Caco-2 (cell line): ENCODE measurements at regions not wholly inside any gene's neighbourhood (a gene's known extent, or its start where the extent isn't known, plus 50 kb on each side); places are given as distances from the start of the nearest gene placed in this dataset.

Experiments used
- BruUV-seq: library from RNA; stranded (reverse); fragments of 400-500 nt; replicated peaks from 2 replicates; lab custom pipeline; 2021; lab: Mats Ljungman, UMichigan
- CTCF ChIA-PET: fragments of 300-600 bp; sonication (Branson Sonifier 250); formaldehyde crosslinking; loops from one replicate; lab custom pipeline; 2022; ENCODE audit warnings: antibody characterized with exemption; lab: Charles Lee
- POLR2A ChIA-PET: fragments of 300-600 bp; sonication (Branson Sonifier 250); formaldehyde crosslinking; loops from one replicate; lab custom pipeline; 2022; ENCODE audit warnings: antibody characterized with exemption; lab: Charles Lee
- DNase-seq, 2 experiments: peaks; one replicate each; pipeline versions ENCODE4 v3.0.0 to v3.0.0-alpha.2; 2020 to 2022
- H3K27me3 ChIP-seq: replicated peaks from 2 replicates; pipeline ENCODE4 v1.6.0; 2011; ENCODE audit warnings: low read length; ENCODE audit not compliant: control insufficient read depth, insufficient read depth
- H3K36me3 ChIP-seq: 2 replicates; pipeline ENCODE4 v1.5.1; 2011; ENCODE audit warnings: low read length; ENCODE audit not compliant: control insufficient read depth, insufficient read depth
- H3K4me1 ChIP-seq: fragments of 250-450 bp; sonication (Bioruptor Pico); 2 replicates; pipeline ENCODE4 v1.5.1; 2020; ENCODE audit warnings: mild to moderate bottlenecking
- H3K4me3 ChIP-seq: 2 replicates; pipeline ENCODE4 v1.5.1; 2011; ENCODE audit warnings: low read depth, mild to moderate bottlenecking, control low read depth, low read length
- H3K9me3 ChIP-seq: fragments of 250-450 bp; sonication (Bioruptor Pico); 2 replicates; pipeline ENCODE4 v1.5.1; 2020; ENCODE audit warnings: mild to moderate bottlenecking, moderate library complexity
- H3K27ac Mint-ChIP-seq: one replicate; pipeline ENCODE4 v1.8.0; 2022; ENCODE audit warnings: mixed read lengths; ENCODE audit not compliant: unreplicated experiment
- H3K27me3 Mint-ChIP-seq: one replicate; pipeline ENCODE4 v1.8.0; 2022; ENCODE audit warnings: mixed read lengths; ENCODE audit not compliant: insufficient read depth, unreplicated experiment
- H3K36me3 Mint-ChIP-seq: one replicate; pipeline ENCODE4 v1.8.0; 2022; ENCODE audit warnings: mild to moderate bottlenecking, mixed read lengths; ENCODE audit not compliant: insufficient read depth, unreplicated experiment
- H3K4me1 Mint-ChIP-seq: one replicate; pipeline ENCODE4 v1.8.0; 2022; ENCODE audit warnings: low read depth, mixed read lengths; ENCODE audit not compliant: unreplicated experiment
- H3K4me3 Mint-ChIP-seq: one replicate; pipeline ENCODE4 v1.8.0; 2022; ENCODE audit warnings: mild to moderate bottlenecking, moderate library complexity, mixed read lengths; ENCODE audit not compliant: unreplicated experiment
- H3K9me3 Mint-ChIP-seq: one replicate; pipeline ENCODE4 v1.8.0; 2022; ENCODE audit warnings: mixed read lengths; ENCODE audit not compliant: unreplicated experiment
- intact Hi-C: fragments of 100-400 bp; cut with micrococcal nuclease; formaldehyde crosslinking; loops from one replicate; pipeline ENCODE4 v1.10.0; 2022; ENCODE audit not compliant: unreplicated experiment
- TF ChIP-seq, protein P1 (sequence below), 2 experiments: fragments of 200-600 bp in 1 of 2; IDR thresholded peaks; 1 replicate in 1 of 2; 2 replicates in 1 of 2; pipeline versions ENCODE4 v1.5.1 to v1.8.0; 2011 to 2022; ENCODE audit warnings: antibody characterized with exemption in 1 of 2, control low read depth in 1 of 2, inconsistent platforms in 1 of 2, low read depth in 1 of 2, low read length in 1 of 2, mild to moderate bottlenecking in 1 of 2, moderate library complexity in 1 of 2; ENCODE audit not compliant: insufficient read depth in 1 of 2, severe bottlenecking in 1 of 2, unreplicated experiment in 1 of 2

GRCh38 chr5:171577042-171577758 is 157.8 kb downstream of the FGF18 start:
- CTCF ChIA-PET, result no interaction called here
- POLR2A ChIA-PET, result no interaction called here
- no peaks in the 10 kb centered on the region for H3K4me1 Mint-ChIP-seq
- no peaks in the 10 kb centered on the region for H3K36me3 ChIP-seq
- no peaks in the 10 kb centered on the region for H3K9me3 Mint-ChIP-seq
- H3K4me3 ChIP-seq, result no peak overlapping the region
- no peaks in the 10 kb centered on the region for H3K4me1 ChIP-seq
- BruUV-seq, result no TSS peak
- intact Hi-C loops, result no loop called here
- H3K4me3 Mint-ChIP-seq, result no peak overlapping the region
- TF ChIP-seq, protein P1, sequence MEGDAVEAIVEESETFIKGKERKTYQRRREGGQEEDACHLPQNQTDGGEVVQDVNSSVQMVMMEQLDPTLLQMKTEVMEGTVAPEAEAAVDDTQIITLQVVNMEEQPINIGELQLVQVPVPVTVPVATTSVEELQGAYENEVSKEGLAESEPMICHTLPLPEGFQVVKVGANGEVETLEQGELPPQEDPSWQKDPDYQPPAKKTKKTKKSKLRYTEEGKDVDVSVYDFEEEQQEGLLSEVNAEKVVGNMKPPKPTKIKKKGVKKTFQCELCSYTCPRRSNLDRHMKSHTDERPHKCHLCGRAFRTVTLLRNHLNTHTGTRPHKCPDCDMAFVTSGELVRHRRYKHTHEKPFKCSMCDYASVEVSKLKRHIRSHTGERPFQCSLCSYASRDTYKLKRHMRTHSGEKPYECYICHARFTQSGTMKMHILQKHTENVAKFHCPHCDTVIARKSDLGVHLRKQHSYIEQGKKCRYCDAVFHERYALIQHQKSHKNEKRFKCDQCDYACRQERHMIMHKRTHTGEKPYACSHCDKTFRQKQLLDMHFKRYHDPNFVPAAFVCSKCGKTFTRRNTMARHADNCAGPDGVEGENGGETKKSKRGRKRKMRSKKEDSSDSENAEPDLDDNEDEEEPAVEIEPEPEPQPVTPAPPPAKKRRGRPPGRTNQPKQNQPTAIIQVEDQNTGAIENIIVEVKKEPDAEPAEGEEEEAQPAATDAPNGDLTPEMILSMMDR (IDR thresholded peaks at IDR 0.05; ENCODE audit: insufficient read depth in 1 of 2, low read depth in 1 of 2, low read length in 1 of 2, severe bottlenecking in 1 of 2, unreplicated experiment in 1 of 2), result no peak
- peaks cover 17% of the 10 kb centered on the region for H3K27me3 Mint-ChIP-seq
- no peaks in the 10 kb centered on the region; the same call in 1 of the 2 replicates for H3K27me3 ChIP-seq
- DNase-seq, result no peak
- H3K9me3 ChIP-seq, result no peaks in the 10 kb centered on the region
- H3K36me3 Mint-ChIP-seq, result no peaks in the 10 kb centered on the region
- H3K27ac Mint-ChIP-seq, result no peak overlapping the region

- H3K36me3 Mint-ChIP-seq, result no peaks in the 10 kb centered on the region
- H3K27me3 Mint-ChIP-seq, result peaks cover 12% of the 10 kb centered on the region
- ChIA-PET POLR2A (no interaction called here), CTCF (no interaction called here)
- TF ChIP-seq, protein P1 (IDR thresholded peaks at IDR 0.05; ENCODE audit: insufficient read depth in 1 of 2, low read depth in 1 of 2, low read length in 1 of 2, severe bottlenecking in 1 of 2, unreplicated experiment in 1 of 2), result no peak
- Histone ChIP-seq H3K4me3 (no peak overlapping the region), H3K9me3 (no peaks in the 10 kb centered on the region), H3K27me3 (no peaks in the 10 kb centered on the region; the same call in 1 of the 2 replicates), H3K36me3 (no peaks in the 10 kb centered on the region), H3K4me1 (no peaks in the 10 kb centered on the region)
- no TSS peak for BruUV-seq
- H3K27ac Mint-ChIP-seq, result no peak overlapping the region
- no peaks in the 10 kb centered on the region for H3K4me1 Mint-ChIP-seq
- no peak overlapping the region for H3K4me3 Mint-ChIP-seq
- no peak for DNase-seq
- no peaks in the 10 kb centered on the region for H3K9me3 Mint-ChIP-seq
- intact Hi-C loops, result no loop called here
Observed at GRCh38 chr5:171578049-171578828, 158.8 kb downstream of the FGF18 start.

DNA sequence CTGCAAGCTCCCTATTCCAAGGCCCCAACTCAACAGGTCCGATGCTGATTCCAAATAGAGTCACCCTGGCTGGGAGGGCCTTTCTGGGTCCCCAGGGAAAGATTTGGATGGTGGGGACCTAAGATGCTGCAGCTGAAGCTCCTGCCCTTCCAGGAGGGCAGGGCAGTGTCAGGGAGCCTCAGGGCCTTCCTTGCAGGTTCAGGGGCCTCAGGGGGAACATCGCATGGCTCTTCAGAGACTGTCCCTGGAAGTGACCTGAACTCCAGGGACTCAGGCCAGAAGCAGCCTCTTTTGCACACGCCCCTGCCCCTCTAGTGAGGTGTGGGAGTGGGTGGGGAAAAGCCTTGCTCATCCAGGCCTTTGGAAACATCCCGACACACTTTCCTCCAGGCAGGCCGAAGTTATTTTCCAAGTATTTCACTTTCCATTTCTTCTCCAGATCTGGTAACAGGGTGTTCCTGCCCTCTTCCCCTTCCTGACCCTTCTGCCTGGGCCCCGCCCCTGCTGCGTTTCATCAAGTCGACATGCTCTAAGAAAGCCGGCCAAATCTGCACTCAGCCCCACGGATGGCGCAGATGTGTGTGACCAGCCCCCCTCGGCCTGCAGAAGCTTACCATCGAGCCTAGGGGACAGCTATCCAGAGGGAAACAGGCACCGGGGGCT is 159.5 kb downstream of the FGF18 start:
- TF ChIP-seq, protein P1 (IDR thresholded peaks at IDR 0.05; ENCODE audit: insufficient read depth in 1 of 2, low read depth in 1 of 2, low read length in 1 of 2, severe bottlenecking in 1 of 2, unreplicated experiment in 1 of 2), result no peak
- H3K36me3 Mint-ChIP-seq, result no peaks in the 10 kb centered on the region
- peaks cover 12% of the 10 kb centered on the region for H3K27me3 Mint-ChIP-seq
- H3K27ac Mint-ChIP-seq, result no peak overlapping the region
- no peak for DNase-seq
- H3K36me3 ChIP-seq, result no peaks in the 10 kb centered on the region
- no peaks in the 10 kb centered on the region for H3K9me3 ChIP-seq
- H3K4me3 ChIP-seq, result no peak overlapping the region
- intact Hi-C loops, result no loop called here
- H3K4me3 Mint-ChIP-seq, result no peak overlapping the region
- ChIA-PET POLR2A (no interaction called here), CTCF (no interaction called here)
- BruUV-seq, result no TSS peak
- no peaks in the 10 kb centered on the region; the same call in 1 of the 2 replicates for H3K27me3 ChIP-seq
- no peaks in the 10 kb centered on the region for H3K9me3 Mint-ChIP-seq
- no peaks in the 10 kb centered on the region for H3K4me1 ChIP-seq
- no peaks in the 10 kb centered on the region for H3K4me1 Mint-ChIP-seq
